Prostate gland (tissue), 2 donors: ENCODE measurements at regions not wholly inside any gene's neighbourhood (a gene's known extent, or its start where the extent isn't known, plus 50 kb on each side); places are given as distances from the start of the nearest gene placed in this dataset.

Source experiments
- CTCF ChIP-seq, 4 experiments: fragments of 200-600 bp in 2 of 4; fragments of 450-650 bp in 2 of 4; sonication (generic) in 2 of 4; IDR thresholded peaks; 1 replicate in 3 of 4; 2 replicates in 1 of 4; pipeline ENCODE4 v1.5.1; 2016 to 2019; ENCODE audit warnings: antibody characterized with exemption in 4 of 4, mild to moderate bottlenecking in 2 of 4, moderate library complexity in 2 of 4
- POLR2A ChIP-seq: fragments of 450-650 bp; IDR thresholded peaks from one replicate; pipeline ENCODE4 v1.6.1; 2016; ENCODE audit warnings: antibody characterized with exemption, mild to moderate bottlenecking

- TF ChIP-seq POLR2A (no peak), CTCF (IDR thresholded peaks at IDR 0.05) (no peak)
Observed at GRCh38 chr2:18861951-18862350, 272.6 kb upstream of the NT5C1B start.
